ENCODE measurements at regions not wholly inside any gene's neighbourhood (a gene's known extent, or its start where the extent isn't known, plus 50 kb on each side); places are given as distances from the start of the nearest gene placed in this dataset.

- no peak for DNase-seq (ENCODE audit: low spot score)
- BruUV-seq (replicated peaks) = no TSS peak
- intact Hi-C loops (cut with micrococcal nuclease; ENCODE audit: unreplicated experiment) = no loop called here
These were observed 147.1 kb downstream of the CHST1 start for GRCh38 chr11:45518141-45518832.

DNA sequence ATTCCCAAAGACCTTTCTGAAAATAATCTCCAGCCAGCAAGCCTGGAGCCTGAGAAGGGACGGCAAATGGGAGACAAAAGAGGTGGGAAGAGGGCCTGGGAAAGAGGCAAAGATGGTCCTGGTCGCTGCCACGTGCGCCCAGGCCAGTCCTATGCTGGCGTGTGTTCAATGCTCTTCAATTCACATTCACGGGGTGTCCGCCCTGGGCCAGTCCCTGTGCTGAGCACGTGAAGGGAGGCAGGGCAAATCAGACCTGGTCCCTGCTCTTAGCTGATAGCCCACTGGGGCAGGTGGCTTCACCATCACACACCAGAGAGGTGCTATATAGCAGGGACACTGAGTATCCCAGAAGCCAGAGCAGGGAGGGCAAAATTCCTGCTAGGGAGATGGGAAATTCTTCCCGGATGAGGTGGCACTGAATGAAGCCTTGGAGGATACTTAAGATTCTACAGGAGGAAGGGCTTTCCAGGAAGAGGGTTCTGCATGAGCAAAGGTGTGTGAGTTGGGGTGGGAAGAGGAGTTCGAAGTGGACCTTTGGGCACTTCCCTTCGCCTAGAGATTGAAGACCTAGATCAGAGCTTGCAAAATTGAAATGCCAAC, 148.2 kb downstream of the CHST1 start:
- Histone ChIP-seq H4K20me1 (ENCODE audit: insufficient read depth, low read length) (no peaks in the 10 kb centered on the region), H3K79me2 (ENCODE audit: insufficient read depth, low read depth, low read length) (no peaks in the 10 kb centered on the region), H3K36me3 (ENCODE audit: insufficient read depth, low read length) (no peaks in the 10 kb centered on the region), H2AFZ (ENCODE audit: low read length) (no peak overlapping the region), H3K9me3 (ENCODE audit: low read length) (no peaks in the 10 kb centered on the region), H3K4me1 (ENCODE audit: insufficient read depth, low read length, poor library complexity, severe bottlenecking) (no peaks in the 10 kb centered on the region), H3K4me3 (ENCODE audit: low read depth, low read length, poor library complexity, severe bottlenecking) (no peak overlapping the region), H3K27ac (ENCODE audit: low read depth, low read length, poor library complexity, severe bottlenecking) (no peak overlapping the region), H3K4me2 (ENCODE audit: low read length) (no peak overlapping the region), H3K9me2 (ENCODE audit: insufficient read depth, low read length) (no peaks in the 10 kb centered on the region)
- no peak for DNase-seq (ENCODE audit: low spot score)
- TF ChIP-seq CTCF (conservative IDR thresholded peaks at IDR 0.05; ENCODE audit: low read length) = no peak
- TF ChIP-seq EZH2phosphoT487 (IDR thresholded peaks at IDR 0.05; ENCODE audit: borderline replicate concordance, low read depth, low read length) = no peak
- BruUV-seq (replicated peaks) = no TSS peak
- ChIA-PET POLR2A (no interaction called here), CTCF (ENCODE audit: unreplicated experiment) (no interaction called here)
- intact Hi-C loops (cut with micrococcal nuclease; ENCODE audit: unreplicated experiment) = no loop called here

More at GRCh38 chr11:45518141-45518832, 147.1 kb downstream of the CHST1 start:
- Histone ChIP-seq H3K4me1 (ENCODE audit: insufficient read depth, low read length, poor library complexity, severe bottlenecking) (no peaks in the 10 kb centered on the region), H3K4me3 (ENCODE audit: low read depth, low read length, poor library complexity, severe bottlenecking) (no peak overlapping the region), H3K9me2 (ENCODE audit: insufficient read depth, low read length) (no peaks in the 10 kb centered on the region), H2AFZ (ENCODE audit: low read length) (no peak overlapping the region), H3K27ac (ENCODE audit: low read depth, low read length, poor library complexity, severe bottlenecking) (no peak overlapping the region), H3K36me3 (ENCODE audit: insufficient read depth, low read length) (no peaks in the 10 kb centered on the region), H3K9me3 (ENCODE audit: low read length) (no peaks in the 10 kb centered on the region), H4K20me1 (ENCODE audit: insufficient read depth, low read length) (no peaks in the 10 kb centered on the region), H3K79me2 (ENCODE audit: insufficient read depth, low read depth, low read length) (no peaks in the 10 kb centered on the region), H3K4me2 (ENCODE audit: low read length) (no peak overlapping the region)
- TF ChIP-seq CTCF (conservative IDR thresholded peaks at IDR 0.05; ENCODE audit: low read length) (no peak), EZH2phosphoT487 (IDR thresholded peaks at IDR 0.05; ENCODE audit: borderline replicate concordance, low read depth, low read length) (no peak)
- CTCF ChIA-PET (ENCODE audit: unreplicated experiment) = no interaction called here
- POLR2A ChIA-PET = no interaction called here

- Histone ChIP-seq H3K79me2 (ENCODE audit: insufficient read depth, low read depth, low read length) (no peaks in the 10 kb centered on the region), H4K20me1 (ENCODE audit: insufficient read depth, low read length) (no peaks in the 10 kb centered on the region), H3K9me3 (ENCODE audit: low read length) (no peaks in the 10 kb centered on the region), H3K27ac (ENCODE audit: low read depth, low read length, poor library complexity, severe bottlenecking) (no peak overlapping the region), H3K36me3 (ENCODE audit: insufficient read depth, low read length) (no peaks in the 10 kb centered on the region), H2AFZ (ENCODE audit: low read length) (no peak overlapping the region), H3K4me2 (ENCODE audit: low read length) (no peak overlapping the region), H3K9me2 (ENCODE audit: insufficient read depth, low read length) (no peaks in the 10 kb centered on the region), H3K4me3 (ENCODE audit: low read depth, low read length, poor library complexity, severe bottlenecking) (no peak overlapping the region), H3K4me1 (ENCODE audit: insufficient read depth, low read length, poor library complexity, severe bottlenecking) (no peaks in the 10 kb centered on the region)
- ChIA-PET CTCF (ENCODE audit: unreplicated experiment) (no interaction called here), POLR2A (no interaction called here)
- TF ChIP-seq EZH2phosphoT487 (IDR thresholded peaks at IDR 0.05; ENCODE audit: borderline replicate concordance, low read depth, low read length) = no peak
- no peak for TF ChIP-seq CTCF (conservative IDR thresholded peaks at IDR 0.05; ENCODE audit: low read length)
- intact Hi-C loops (cut with micrococcal nuclease; ENCODE audit: unreplicated experiment) = no loop called here
- no peak for DNase-seq (ENCODE audit: low spot score)
- BruUV-seq (replicated peaks) = no TSS peak
These were observed 151.5 kb downstream of the CHST1 start for GRCh38 chr11:45513821-45514340.
